PFSK-1 (cell line): ENCODE measurements at regions not wholly inside any gene's neighbourhood (a gene's known extent, or its start where the extent isn't known, plus 50 kb on each side); places are given as distances from the start of the nearest gene placed in this dataset.

Experiments used
- FOXP2 ChIP-seq: optimal IDR thresholded peaks from 2 replicates; pipeline ENCODE3; 2011; ENCODE audit warnings: borderline replicate concordance, control low read depth, inconsistent platforms; ENCODE audit not compliant: insufficient read depth; ENCODE audit errors: extremely low read length, extremely low read depth
- POLR2AphosphoS5 ChIP-seq: IDR thresholded peaks from 2 replicates; pipeline ENCODE4 v1.6.1; 2012; ENCODE audit warnings: low read depth, mild to moderate bottlenecking, control low read depth, low read length, moderate library complexity
- SIN3A ChIP-seq: IDR thresholded peaks from 2 replicates; pipeline ENCODE4 v1.6.1; 2012; ENCODE audit warnings: mild to moderate bottlenecking, low read length, moderate library complexity, borderline replicate concordance; ENCODE audit not compliant: insufficient read depth
- TAF1 ChIP-seq: IDR thresholded peaks from 2 replicates; pipeline ENCODE4 v1.6.1; 2012; ENCODE audit warnings: low read length, control low read depth, borderline replicate concordance; ENCODE audit not compliant: insufficient read depth
- TF ChIP-seq, protein P1 (sequence below), 2 experiments: IDR thresholded peaks; 2 replicates each; pipeline versions ENCODE4 v1.6.1 to v1.8.0; 2011 to 2012; ENCODE audit warnings: low read depth in 2 of 2, low read length in 2 of 2, control low read depth in 1 of 2, inconsistent platforms in 1 of 2, mild to moderate bottlenecking in 1 of 2, moderate library complexity in 1 of 2; ENCODE audit not compliant: insufficient read depth in 1 of 2

DNA sequence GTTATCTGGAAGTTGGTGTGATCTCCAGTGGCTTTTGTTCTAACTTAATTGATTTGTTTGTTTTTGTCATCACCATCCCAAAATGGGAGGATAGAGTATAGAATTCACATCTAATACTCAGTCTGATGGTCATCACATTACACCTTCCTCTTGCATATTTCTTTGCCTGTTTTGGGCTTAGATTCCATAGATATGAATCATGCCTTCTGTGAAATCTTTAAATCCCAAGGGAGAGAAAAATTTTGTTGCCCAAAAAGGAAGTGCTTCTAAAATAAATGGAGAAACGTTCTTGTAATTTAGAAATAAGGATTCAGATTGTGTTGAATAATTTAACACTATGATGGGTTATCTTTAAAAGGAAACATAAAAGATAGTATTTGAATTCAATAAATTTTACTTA lies 446.0 kb upstream of the LRRC7 start:
- TF ChIP-seq TAF1 (no peak), POLR2AphosphoS5 (no peak), FOXP2 (no peak), SIN3A (no peak)
- TF ChIP-seq, protein P1, sequence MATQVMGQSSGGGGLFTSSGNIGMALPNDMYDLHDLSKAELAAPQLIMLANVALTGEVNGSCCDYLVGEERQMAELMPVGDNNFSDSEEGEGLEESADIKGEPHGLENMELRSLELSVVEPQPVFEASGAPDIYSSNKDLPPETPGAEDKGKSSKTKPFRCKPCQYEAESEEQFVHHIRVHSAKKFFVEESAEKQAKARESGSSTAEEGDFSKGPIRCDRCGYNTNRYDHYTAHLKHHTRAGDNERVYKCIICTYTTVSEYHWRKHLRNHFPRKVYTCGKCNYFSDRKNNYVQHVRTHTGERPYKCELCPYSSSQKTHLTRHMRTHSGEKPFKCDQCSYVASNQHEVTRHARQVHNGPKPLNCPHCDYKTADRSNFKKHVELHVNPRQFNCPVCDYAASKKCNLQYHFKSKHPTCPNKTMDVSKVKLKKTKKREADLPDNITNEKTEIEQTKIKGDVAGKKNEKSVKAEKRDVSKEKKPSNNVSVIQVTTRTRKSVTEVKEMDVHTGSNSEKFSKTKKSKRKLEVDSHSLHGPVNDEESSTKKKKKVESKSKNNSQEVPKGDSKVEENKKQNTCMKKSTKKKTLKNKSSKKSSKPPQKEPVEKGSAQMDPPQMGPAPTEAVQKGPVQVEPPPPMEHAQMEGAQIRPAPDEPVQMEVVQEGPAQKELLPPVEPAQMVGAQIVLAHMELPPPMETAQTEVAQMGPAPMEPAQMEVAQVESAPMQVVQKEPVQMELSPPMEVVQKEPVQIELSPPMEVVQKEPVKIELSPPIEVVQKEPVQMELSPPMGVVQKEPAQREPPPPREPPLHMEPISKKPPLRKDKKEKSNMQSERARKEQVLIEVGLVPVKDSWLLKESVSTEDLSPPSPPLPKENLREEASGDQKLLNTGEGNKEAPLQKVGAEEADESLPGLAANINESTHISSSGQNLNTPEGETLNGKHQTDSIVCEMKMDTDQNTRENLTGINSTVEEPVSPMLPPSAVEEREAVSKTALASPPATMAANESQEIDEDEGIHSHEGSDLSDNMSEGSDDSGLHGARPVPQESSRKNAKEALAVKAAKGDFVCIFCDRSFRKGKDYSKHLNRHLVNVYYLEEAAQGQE (IDR thresholded peaks at IDR 0.05; ENCODE audit: insufficient read depth in 1 of 2, low read depth in 2 of 2, low read length in 2 of 2), result no peak

DNA sequence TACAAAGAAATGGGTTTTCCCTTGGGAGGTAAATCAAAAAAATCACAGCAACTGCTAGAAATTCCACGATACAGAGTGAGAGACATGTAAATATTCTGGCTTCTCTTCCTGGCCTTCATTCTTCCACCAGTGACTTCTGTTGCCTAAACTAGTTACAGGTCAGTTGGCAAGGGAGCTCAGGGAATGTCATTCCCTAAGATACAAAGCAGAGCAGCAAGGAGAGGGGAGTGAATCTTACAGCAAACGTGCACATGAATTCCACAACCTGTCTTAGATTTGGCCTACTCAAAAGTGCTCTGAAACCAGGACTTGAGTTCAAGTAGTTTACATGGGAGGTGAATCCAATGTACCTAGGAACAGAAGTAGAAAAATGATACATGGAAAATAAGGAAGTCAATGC lies 445.3 kb upstream of the LRRC7 start:
- no peak for TF ChIP-seq FOXP2
- no peak for TF ChIP-seq POLR2AphosphoS5
- TF ChIP-seq TAF1, result no peak
- TF ChIP-seq, protein P1 (IDR thresholded peaks at IDR 0.05; ENCODE audit: insufficient read depth in 1 of 2, low read depth in 2 of 2, low read length in 2 of 2), result no peak
- no peak for TF ChIP-seq SIN3A

DNA sequence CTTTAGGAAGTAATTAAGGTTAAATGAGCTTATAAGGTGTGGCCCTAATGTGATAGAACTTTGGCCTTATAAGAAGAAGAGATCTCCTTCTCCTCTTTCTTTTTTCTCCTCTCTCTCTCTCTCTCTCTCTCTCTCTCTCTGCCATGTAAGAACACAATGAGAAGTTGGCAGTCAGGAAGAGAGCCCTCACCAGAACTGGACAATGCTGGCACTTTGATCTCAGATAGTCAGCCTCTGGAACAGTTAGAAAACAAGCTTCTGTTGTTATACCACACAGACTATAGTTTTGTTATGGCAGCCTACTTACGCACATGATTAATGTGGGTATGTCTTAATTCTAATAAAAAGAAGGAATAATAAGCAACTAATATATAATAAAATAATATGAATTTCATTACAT lies 444.2 kb upstream of the LRRC7 start:
- no peak for TF ChIP-seq SIN3A
- no peak for TF ChIP-seq FOXP2
- TF ChIP-seq, protein P1 (IDR thresholded peaks at IDR 0.05; ENCODE audit: insufficient read depth in 1 of 2, low read depth in 2 of 2, low read length in 2 of 2), result no peak
- TF ChIP-seq TAF1, result no peak
- TF ChIP-seq POLR2AphosphoS5, result no peak

DNA sequence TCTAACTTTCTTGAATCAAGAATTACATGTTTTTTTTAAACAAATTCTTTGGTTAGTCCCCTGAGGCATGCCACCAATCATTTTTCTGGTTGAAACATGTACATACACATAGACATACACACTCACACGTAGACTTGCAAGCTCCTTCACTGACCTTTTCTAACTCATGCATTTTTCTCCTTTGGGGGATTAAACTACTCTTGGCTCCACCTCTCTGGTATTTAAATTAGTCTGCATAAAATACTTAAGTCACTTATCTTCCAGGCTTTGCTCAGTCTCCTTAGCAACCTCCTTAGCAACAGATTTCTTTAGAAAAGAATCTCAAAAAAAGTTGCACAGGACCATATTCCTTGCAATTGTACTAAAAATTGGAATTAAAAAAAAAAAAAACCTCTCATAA lies 440.9 kb upstream of the LRRC7 start:
- TF ChIP-seq, protein P1 (IDR thresholded peaks at IDR 0.05; ENCODE audit: insufficient read depth in 1 of 2, low read depth in 2 of 2, low read length in 2 of 2), result no peak
- TF ChIP-seq TAF1, result no peak
- TF ChIP-seq SIN3A, result no peak
- TF ChIP-seq FOXP2, result no peak
- no peak for TF ChIP-seq POLR2AphosphoS5

DNA sequence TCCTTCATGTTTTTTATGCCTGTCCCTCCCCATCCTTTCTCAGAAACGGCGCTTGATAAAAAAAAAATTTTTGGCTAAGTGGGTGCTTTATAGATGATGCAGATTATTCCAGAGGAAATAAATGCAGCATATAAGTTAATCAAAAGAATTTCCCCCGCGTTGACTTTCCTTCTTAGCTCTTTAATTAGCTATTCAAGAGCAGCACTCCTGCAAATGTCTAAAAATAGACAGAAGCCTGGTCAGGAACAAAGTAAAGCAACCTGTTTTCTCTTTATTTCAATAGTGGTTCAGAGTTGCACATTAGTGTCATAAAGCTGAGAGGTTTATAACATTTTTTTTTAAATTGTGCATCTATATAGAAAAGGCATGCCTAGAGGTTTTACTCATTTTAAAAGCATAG lies 439.5 kb upstream of the LRRC7 start:
- TF ChIP-seq FOXP2 (no peak), POLR2AphosphoS5 (no peak)
